KMS-11 (cell line): ENCODE measurements at regions not wholly inside any gene's neighbourhood (a gene's known extent, or its start where the extent isn't known, plus 50 kb on each side); places are given as distances from the start of the nearest gene placed in this dataset.

ENCODE experiments used
- H2AFZ ChIP-seq: fragments of 200-600 bp; sonication (generic); 2 replicates; pipeline ENCODE4 v1.6.1; 2016; ENCODE audit warnings: antibody characterized with exemption, mixed run types, low read depth
- H3K27ac ChIP-seq: fragments of 200-600 bp; sonication (generic); 2 replicates; pipeline ENCODE4 v1.6.1; 2016; ENCODE audit warnings: mild to moderate bottlenecking, mixed run types
- H3K27me3 ChIP-seq: fragments of 200-600 bp; sonication (generic); 2 replicates; pipeline ENCODE4 v1.6.1; 2017; ENCODE audit warnings: mild to moderate bottlenecking, low read depth, mixed run types, moderate library complexity; ENCODE audit not compliant: insufficient read depth
- H3K36me3 ChIP-seq: fragments of 200-600 bp; sonication (generic); 2 replicates; pipeline ENCODE4 v1.6.1; 2017; ENCODE audit warnings: mild to moderate bottlenecking, mixed run types; ENCODE audit not compliant: insufficient read depth
- H3K4me1 ChIP-seq: fragments of 200-600 bp; sonication (generic); 2 replicates; pipeline ENCODE4 v1.6.1; 2016; ENCODE audit warnings: mild to moderate bottlenecking, low read depth, mixed run types; ENCODE audit not compliant: poor library complexity, severe bottlenecking
- H3K4me2 ChIP-seq: fragments of 200-600 bp; sonication (generic); 2 replicates; pipeline ENCODE4 v1.7.0; 2016; ENCODE audit warnings: mild to moderate bottlenecking, mixed run types
- H3K4me3 ChIP-seq: fragments of 200-600 bp; sonication (generic); IDR thresholded peaks from 2 replicates; pipeline ENCODE4 v1.6.1; 2017; ENCODE audit warnings: low read depth, low read length, mixed read lengths; ENCODE audit not compliant: insufficient read depth
- H3K79me2 ChIP-seq: fragments of 200-600 bp; sonication (generic); 2 replicates; pipeline ENCODE4 v1.6.1; 2016; ENCODE audit warnings: low read depth, mixed run types; ENCODE audit not compliant: insufficient read depth
- H3K9ac ChIP-seq: fragments of 200-600 bp; sonication (generic); 2 replicates; pipeline ENCODE4 v1.6.1; 2016; ENCODE audit warnings: mild to moderate bottlenecking, mixed run types
- H4K20me1 ChIP-seq: fragments of 200-600 bp; sonication (generic); 2 replicates; pipeline ENCODE4 v1.6.1; 2016; ENCODE audit warnings: mild to moderate bottlenecking, mixed run types; ENCODE audit not compliant: insufficient read depth
- TF ChIP-seq, protein P1 (sequence below): fragments of 200-600 bp; sonication (generic); conservative IDR thresholded peaks from 2 replicates; pipeline ENCODE4 v1.6.1; 2017; ENCODE audit warnings: low read depth, mild to moderate bottlenecking, antibody characterized with exemption, low read length, moderate library complexity, mixed read lengths

DNA sequence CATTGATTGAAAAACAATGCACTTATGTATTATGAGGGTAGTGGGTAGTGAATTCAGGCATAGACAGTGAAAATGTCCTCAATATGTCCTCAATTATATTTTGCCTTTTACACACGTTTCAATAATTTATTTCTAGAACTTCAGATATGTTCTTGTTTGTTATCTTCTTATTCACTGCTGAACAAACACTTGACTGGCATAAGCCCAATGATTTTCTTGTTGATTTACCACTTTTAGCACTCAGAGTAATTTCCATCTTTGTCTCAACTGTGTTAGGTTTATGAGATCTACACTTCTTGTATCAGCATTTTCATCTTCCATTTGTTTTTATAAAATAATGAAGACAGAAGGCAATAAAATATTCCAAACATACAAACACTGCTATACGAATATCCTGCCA is 61.8 kb upstream of the DCC start:
- TF ChIP-seq, protein P1, sequence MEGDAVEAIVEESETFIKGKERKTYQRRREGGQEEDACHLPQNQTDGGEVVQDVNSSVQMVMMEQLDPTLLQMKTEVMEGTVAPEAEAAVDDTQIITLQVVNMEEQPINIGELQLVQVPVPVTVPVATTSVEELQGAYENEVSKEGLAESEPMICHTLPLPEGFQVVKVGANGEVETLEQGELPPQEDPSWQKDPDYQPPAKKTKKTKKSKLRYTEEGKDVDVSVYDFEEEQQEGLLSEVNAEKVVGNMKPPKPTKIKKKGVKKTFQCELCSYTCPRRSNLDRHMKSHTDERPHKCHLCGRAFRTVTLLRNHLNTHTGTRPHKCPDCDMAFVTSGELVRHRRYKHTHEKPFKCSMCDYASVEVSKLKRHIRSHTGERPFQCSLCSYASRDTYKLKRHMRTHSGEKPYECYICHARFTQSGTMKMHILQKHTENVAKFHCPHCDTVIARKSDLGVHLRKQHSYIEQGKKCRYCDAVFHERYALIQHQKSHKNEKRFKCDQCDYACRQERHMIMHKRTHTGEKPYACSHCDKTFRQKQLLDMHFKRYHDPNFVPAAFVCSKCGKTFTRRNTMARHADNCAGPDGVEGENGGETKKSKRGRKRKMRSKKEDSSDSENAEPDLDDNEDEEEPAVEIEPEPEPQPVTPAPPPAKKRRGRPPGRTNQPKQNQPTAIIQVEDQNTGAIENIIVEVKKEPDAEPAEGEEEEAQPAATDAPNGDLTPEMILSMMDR: no peak
- Histone ChIP-seq H4K20me1 (no peaks in the 10 kb centered on the region), H3K4me2 (no peak overlapping the region), H3K4me1 (no peaks in the 10 kb centered on the region), H3K36me3 (no peaks in the 10 kb centered on the region), H3K4me3 (no peak overlapping the region), H3K79me2 (no peaks in the 10 kb centered on the region), H3K27me3 (no peaks in the 10 kb centered on the region), H2AFZ (no peak overlapping the region), H3K9ac (no peak overlapping the region), H3K27ac (no peak overlapping the region)

GRCh38 chr18:52280702-52281101 is 59.3 kb upstream of the DCC start:
- Histone ChIP-seq H3K27ac (no peak overlapping the region), H4K20me1 (no peaks in the 10 kb centered on the region), H3K27me3 (no peaks in the 10 kb centered on the region), H3K36me3 (no peaks in the 10 kb centered on the region), H3K79me2 (no peaks in the 10 kb centered on the region), H3K4me2 (no peak overlapping the region), H3K9ac (no peak overlapping the region), H2AFZ (no peak overlapping the region), H3K4me3 (no peak overlapping the region), H3K4me1 (no peaks in the 10 kb centered on the region)
- TF ChIP-seq, protein P1: no peak

DNA sequence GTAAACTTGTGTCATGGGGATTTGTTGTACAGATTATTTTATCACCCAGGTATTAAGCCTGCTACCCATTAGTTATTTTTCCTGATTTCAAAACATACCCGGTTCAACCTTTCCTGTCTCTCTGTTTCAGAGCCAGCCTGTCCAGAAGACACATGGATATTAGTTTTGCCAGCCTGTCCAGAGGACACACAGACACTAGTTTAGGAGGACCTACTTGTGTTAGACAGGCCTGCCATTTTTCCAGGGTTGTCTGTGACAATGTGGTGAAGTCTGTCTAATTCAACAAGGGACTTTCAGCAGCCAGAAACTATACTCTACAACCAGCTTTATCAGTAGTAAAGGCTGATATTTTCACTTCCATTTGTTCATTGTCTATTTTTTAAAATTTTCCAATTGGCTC is 56.1 kb upstream of the DCC start:
- TF ChIP-seq, protein P1: no peak
- H3K4me2 ChIP-seq: no peak overlapping the region
- H3K4me3 ChIP-seq: no peak overlapping the region

GRCh38 chr18:52286675-52287074 is 53.3 kb upstream of the DCC start:
- Histone ChIP-seq H3K4me2 (no peak overlapping the region), H3K4me3 (no peak overlapping the region), H3K36me3 (no peaks in the 10 kb centered on the region), H3K27me3 (no peaks in the 10 kb centered on the region), H3K9ac (no peak overlapping the region), H4K20me1 (no peaks in the 10 kb centered on the region), H2AFZ (no peak overlapping the region), H3K27ac (no peak overlapping the region), H3K4me1 (no peaks in the 10 kb centered on the region), H3K79me2 (no peaks in the 10 kb centered on the region)
- TF ChIP-seq, protein P1: no peak

More for the DNA sequence above, 56.1 kb upstream of the DCC start:
- no peak overlapping the region for H3K9ac ChIP-seq
- H3K27me3 ChIP-seq: no peaks in the 10 kb centered on the region
- no peaks in the 10 kb centered on the region for H3K4me1 ChIP-seq
- no peak overlapping the region for H2AFZ ChIP-seq
- H3K27ac ChIP-seq: no peak overlapping the region
- no peaks in the 10 kb centered on the region for H3K36me3 ChIP-seq
- no peaks in the 10 kb centered on the region for H4K20me1 ChIP-seq
- H3K79me2 ChIP-seq: no peaks in the 10 kb centered on the region
